ENCODE measurements at regions not wholly inside any gene's neighbourhood (a gene's known extent, or its start where the extent isn't known, plus 50 kb on each side); places are given as distances from the start of the nearest gene placed in this dataset.

GRCh38 chr2:120405759-120406099, 59.8 kb downstream of the INHBB start:
- WGBS (ENCODE audit: insufficient coverage, low coverage, missing lambda C conversion rate): 4% methylated on average over 5 of the region's 5 CpGs
- no peaks in the 10 kb centered on the region for H3K36me3 ChIP-seq (ENCODE audit: control insufficient read depth, insufficient read depth, low read length)
- FAIRE-seq (no peak), DNase-seq (ENCODE audit: extremely low read depth in 1 of 4, low spot score in 3 of 4) (no peak), ATAC-seq (no peak)
- peaks cover 4 to 11% of the 10 kb centered on the region in 2 experiments; a peak in 4 of 5 replicates for H3K27me3 ChIP-seq (ENCODE audit: control insufficient read depth in 2 of 2, insufficient read depth in 2 of 2, low read length in 2 of 2)
- 0 out of 2 replicates have a peak, but pooled peaks cover 2% of the 10 kb centered on the region for H3K9me3 ChIP-seq (replicated peaks; ENCODE audit: control insufficient read depth, insufficient read depth, low read depth, low read length)
- H2AFZ ChIP-seq (ENCODE audit: low read depth, low read length): no peak overlapping the region
- no TSS peak for BruUV-seq (replicated peaks)
- no peak overlapping the region for H3K4me3 ChIP-seq
- ChIA-PET CTCF (ENCODE audit: low intra/inter-chr PET ratio) (no interaction called here), POLR2A (interaction anchor here (1.3 kb wide), 1 partner anchor 10 kb away, joined by 4 read pairs; no protein-coding TSS in a partner anchor)
- no peaks in the 10 kb centered on the region; a peak in 1 of 5 replicates for H3K4me1 ChIP-seq (replicated peaks in 1 of 2; ENCODE audit: control insufficient read depth in 2 of 2, insufficient read depth in 2 of 2, low read length in 2 of 2)
- H3K79me2 ChIP-seq (ENCODE audit: control insufficient read depth, insufficient read depth, low read length): no peaks in the 10 kb centered on the region
- no peak overlapping the region for H3K27ac ChIP-seq (ENCODE audit: extremely low read depth, low read depth, low read length)
- no peaks in the 10 kb centered on the region for H3K9me1 ChIP-seq (ENCODE audit: control insufficient read depth, insufficient read depth, low read length)
- H3K4me2 ChIP-seq (ENCODE audit: insufficient read depth, low read length): no peak overlapping the region
- in situ Hi-C loops (cut with MboI): no loop called here
- H4K20me1 ChIP-seq (replicated peaks; ENCODE audit: control insufficient read depth, insufficient read depth, low read length): 0 out of 2 replicates have a peak, but pooled peaks cover 3% of the 10 kb centered on the region
- 0 out of 4 replicates have a peak overlapping the region, but pooled peaks of 1 of the 2 experiments have one; percentile 26 for H3K9ac ChIP-seq (ENCODE audit: insufficient read depth in 1 of 2, low read depth in 2 of 2, low read length in 2 of 2)
- intact Hi-C loops (cut with micrococcal nuclease): no loop called here
- TF ChIP-seq MYC (IDR thresholded peaks at IDR 0.05; ENCODE audit: low read depth, low read length): no peak
- no peak for TF ChIP-seq MYC (CRISPR knock-in tag; IDR thresholded peaks at IDR 0.05; ENCODE audit: borderline replicate concordance, low read depth)
- no peak for TF ChIP-seq HDAC8 (tag; IDR thresholded peaks at IDR 0.05)
- no peak for TF ChIP-seq TOE1 (IDR thresholded peaks at IDR 0.05; ENCODE audit: borderline replicate concordance)
- TF ChIP-seq TOE1 (CRISPR knock-in tag; IDR thresholded peaks at IDR 0.05; ENCODE audit: borderline replicate concordance, low read depth): no peak
- no peak for TF ChIP-seq EP400 (IDR thresholded peaks at IDR 0.05)
- no peak for TF ChIP-seq SAP30 (IDR thresholded peaks at IDR 0.05; ENCODE audit: borderline replicate concordance, insufficient read depth, low read depth, low read length, poor library complexity, severe bottlenecking)
- no peak for TF ChIP-seq KHSRP (IDR thresholded peaks at IDR 0.05)
- no peak for TF ChIP-seq ZBTB9 (CRISPR knock-in tag; IDR thresholded peaks at IDR 0.05)
- no peak for TF ChIP-seq HNRNPK (IDR thresholded peaks at IDR 0.05; ENCODE audit: low read depth, low read length, poor library complexity, severe bottlenecking)
- no peak for TF ChIP-seq RBM25 (IDR thresholded peaks at IDR 0.05; ENCODE audit: low read depth, low read length, severe bottlenecking)
- no peak for TF ChIP-seq OTX1 (CRISPR knock-in tag; IDR thresholded peaks at IDR 0.05)
- TF ChIP-seq ELK3 (CRISPR knock-in tag; IDR thresholded peaks at IDR 0.05): no peak
- TF ChIP-seq GMEB1 (CRISPR knock-in tag; IDR thresholded peaks at IDR 0.05): no peak
- no peak for TF ChIP-seq SMAD1 (IDR thresholded peaks at IDR 0.05; ENCODE audit: low read depth, low read length, partially characterized antibody)
- no peak for TF ChIP-seq ZNF316 (IDR thresholded peaks at IDR 0.05)
- no peak for TF ChIP-seq DEAF1 (CRISPR knock-in tag; IDR thresholded peaks at IDR 0.05)
- TF ChIP-seq CHD4 (IDR thresholded peaks at IDR 0.05; ENCODE audit: insufficient read depth, insufficient replicate concordance, low read depth, low read length, poor library complexity, severe bottlenecking): no peak
- TF ChIP-seq ZNF239 (CRISPR knock-in tag; IDR thresholded peaks at IDR 0.05): no peak
